ENCODE measurements at regions not wholly inside any gene's neighbourhood (a gene's known extent, or its start where the extent isn't known, plus 50 kb on each side); places are given as distances from the start of the nearest gene placed in this dataset.
A peak's percentile ranks its signal among the peaks of the same experiment; 100 is the strongest.

GRCh38 chr1:239892602-239893001 is 199.1 kb upstream of the FMN2 start:
- TF ChIP-seq CTCF (IDR thresholded peaks at IDR 0.05; ENCODE audit: borderline replicate concordance, insufficient read depth, low read depth, low read length) = no peak
- no peak overlapping the region for H3K4me3 ChIP-seq (ENCODE audit: low read depth, low read length)

- no peak for TF ChIP-seq CTCF (IDR thresholded peaks at IDR 0.05; ENCODE audit: borderline replicate concordance, insufficient read depth, low read depth, low read length)
- H3K4me3 ChIP-seq (ENCODE audit: low read depth, low read length) = no peak overlapping the region
Measured at GRCh38 chr1:239893127-239893731, 198.5 kb upstream of the FMN2 start.

- no peak for TF ChIP-seq CTCF (IDR thresholded peaks at IDR 0.05; ENCODE audit: borderline replicate concordance, insufficient read depth, low read depth, low read length)
- H3K4me3 ChIP-seq (ENCODE audit: low read depth, low read length) = no peak overlapping the region
Measured at GRCh38 chr1:239896569-239896968, 195.1 kb upstream of the FMN2 start.

- TF ChIP-seq CTCF (IDR thresholded peaks at IDR 0.05; ENCODE audit: borderline replicate concordance, insufficient read depth, low read depth, low read length) = no peak
- H3K4me3 ChIP-seq (ENCODE audit: low read depth, low read length) = no peak overlapping the region
Measured at GRCh38 chr1:239896980-239897379, 194.7 kb upstream of the FMN2 start.

- TF ChIP-seq CTCF (IDR thresholded peaks at IDR 0.05; ENCODE audit: borderline replicate concordance, insufficient read depth, low read depth, low read length) = no peak
- H3K4me3 ChIP-seq (ENCODE audit: low read depth, low read length) = no peak overlapping the region
Measured at GRCh38 chr1:239897458-239897857, 194.2 kb upstream of the FMN2 start.

- TF ChIP-seq CTCF (IDR thresholded peaks at IDR 0.05; ENCODE audit: borderline replicate concordance, insufficient read depth, low read depth, low read length) = peak; percentile 86
- H3K4me3 ChIP-seq (ENCODE audit: low read depth, low read length) = no peak overlapping the region
Measured at GRCh38 chr1:239898062-239898730, 193.5 kb upstream of the FMN2 start.

- H3K4me3 ChIP-seq (ENCODE audit: low read depth, low read length) = no peak overlapping the region
- TF ChIP-seq CTCF (IDR thresholded peaks at IDR 0.05; ENCODE audit: borderline replicate concordance, insufficient read depth, low read depth, low read length) = no peak
Measured at GRCh38 chr1:239899747-239900146, 191.9 kb upstream of the FMN2 start.

Measured in GM12875 (cell line).